ENCODE measurements at regions not wholly inside any gene's neighbourhood (a gene's known extent, or its start where the extent isn't known, plus 50 kb on each side); places are given as distances from the start of the nearest gene placed in this dataset.

- TF ChIP-seq POLR2A (IDR thresholded peaks at IDR 0.05) (no peak), CTCF (IDR thresholded peaks at IDR 0.05 in 8 of 11, conservative IDR thresholded peaks at IDR 0.05 in 3 of 11) (no peak), POLR2AphosphoS5 (IDR thresholded peaks at IDR 0.05) (no peak)
These were observed 274.9 kb downstream of the KCNRG start for GRCh38 chr13:50290186-50290585.
